ENCODE measurements at regions not wholly inside any gene's neighbourhood (a gene's known extent, or its start where the extent isn't known, plus 50 kb on each side); places are given as distances from the start of the nearest gene placed in this dataset.
"Not testable (repeated sequence)": the region's sequence is repeated elsewhere in the genome, so short reads cannot be mapped to it uniquely, and the experiment has no call there.

DNA sequence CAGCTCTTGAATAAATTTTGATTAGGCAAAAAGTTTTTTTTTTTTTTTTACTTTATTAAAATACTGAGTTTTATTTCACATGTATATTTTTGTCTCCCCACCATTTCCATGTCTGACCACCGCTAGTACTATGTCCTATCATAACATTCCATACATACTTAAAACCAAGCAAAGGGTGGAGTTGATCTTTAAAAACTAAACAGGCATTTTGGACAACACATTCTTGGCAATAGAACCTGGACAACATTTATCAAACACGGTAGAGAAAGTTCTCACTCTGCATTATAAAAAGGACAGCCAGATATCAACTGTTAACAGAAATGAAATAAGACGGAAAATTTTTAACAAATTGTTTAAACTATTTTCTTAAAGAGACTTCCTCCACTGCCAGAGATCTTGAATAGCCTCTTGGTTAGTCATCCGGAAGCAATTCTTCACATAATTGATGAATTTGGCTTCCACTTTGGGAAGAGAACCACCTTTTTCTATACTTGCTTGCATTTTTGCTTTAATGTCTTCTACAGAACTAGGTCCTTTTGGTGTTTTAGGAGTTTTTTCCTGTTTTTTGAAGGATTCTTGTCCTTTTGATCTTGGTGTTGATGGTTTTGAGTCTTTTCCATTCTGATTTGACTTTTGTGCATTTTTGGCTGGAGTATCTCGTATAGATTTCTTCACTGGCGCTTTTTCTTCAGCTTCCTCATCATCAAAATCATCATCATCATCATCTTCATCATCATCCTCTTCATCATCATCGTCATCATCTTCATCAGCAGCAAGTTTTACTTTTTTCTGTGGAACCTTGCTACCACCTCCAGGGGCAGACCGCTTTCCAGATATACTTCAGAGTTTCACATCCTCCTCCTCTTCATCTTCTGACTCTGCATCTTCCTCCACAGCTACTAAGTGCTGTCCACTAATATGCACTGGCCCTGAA lies 58.7 kb downstream of the POU5F2 start:
- not testable (repeated sequence) for DNase-seq

DNA sequence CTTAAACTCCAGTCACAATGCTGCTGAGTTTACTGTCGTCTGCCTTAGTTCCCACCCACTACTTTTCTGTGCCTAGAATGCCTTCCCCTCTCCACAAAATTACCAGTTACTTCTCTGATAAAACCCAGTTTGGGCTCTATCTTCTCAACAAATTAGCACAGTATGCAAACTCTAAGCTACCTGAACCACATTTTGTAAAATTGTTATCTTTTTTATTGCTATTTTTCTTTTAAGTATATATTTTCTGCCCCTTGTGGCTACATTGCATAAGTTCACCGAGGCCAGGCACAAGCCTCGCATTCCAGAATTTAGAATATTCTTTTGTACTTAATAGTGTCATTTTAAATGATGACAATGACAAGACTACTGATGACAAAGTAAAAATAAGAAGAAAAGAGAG lies 60.0 kb downstream of the POU5F2 start:
- DNase-seq = no peak

DNA sequence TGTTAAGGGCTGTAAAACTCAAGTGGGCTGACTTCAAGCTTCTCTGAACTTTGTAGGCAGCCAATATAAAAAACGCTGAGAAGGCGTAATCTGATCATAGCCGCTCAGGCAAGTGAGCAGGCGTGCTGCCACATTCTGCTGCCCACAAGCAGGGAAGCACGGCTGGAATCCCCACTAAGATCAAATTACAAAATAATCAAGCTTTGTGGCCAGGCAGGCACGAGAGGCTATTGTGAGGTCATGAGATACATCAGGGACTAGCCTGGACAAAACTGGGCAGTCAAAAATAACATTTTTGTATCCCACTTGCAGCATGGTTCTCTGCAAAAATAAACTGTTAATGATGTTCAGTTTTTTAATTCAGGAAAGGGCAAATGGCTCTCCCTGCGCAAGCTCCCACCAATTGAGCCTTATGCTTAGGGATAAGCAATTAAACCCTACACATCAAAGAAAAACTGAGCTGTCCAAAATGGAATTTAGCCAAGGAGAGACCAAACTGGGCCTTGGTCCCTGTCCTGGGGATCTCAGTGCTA lies 64.0 kb downstream of the POU5F2 start:
- peak; percentile 85 for DNase-seq

DNA sequence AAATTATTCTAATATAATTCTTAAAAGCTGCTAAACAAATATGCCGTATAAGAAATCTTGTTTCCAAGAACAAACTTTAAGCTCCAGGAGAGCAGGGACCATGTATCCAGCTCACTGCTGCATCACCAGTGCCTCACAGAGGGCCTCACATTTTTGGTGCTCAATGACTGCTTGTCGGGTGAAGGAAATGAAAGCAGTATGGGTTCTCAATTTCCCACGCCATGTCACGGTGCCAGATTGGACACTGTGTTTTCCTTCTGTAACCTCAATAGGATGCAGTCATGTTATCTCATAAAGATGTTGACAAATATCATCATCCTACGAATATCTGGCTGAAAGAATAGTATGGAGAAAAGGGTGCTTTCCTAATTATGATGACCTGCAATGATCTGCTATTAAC lies 64.7 kb downstream of the POU5F2 start:
- peak; percentile 16 for DNase-seq

DNA sequence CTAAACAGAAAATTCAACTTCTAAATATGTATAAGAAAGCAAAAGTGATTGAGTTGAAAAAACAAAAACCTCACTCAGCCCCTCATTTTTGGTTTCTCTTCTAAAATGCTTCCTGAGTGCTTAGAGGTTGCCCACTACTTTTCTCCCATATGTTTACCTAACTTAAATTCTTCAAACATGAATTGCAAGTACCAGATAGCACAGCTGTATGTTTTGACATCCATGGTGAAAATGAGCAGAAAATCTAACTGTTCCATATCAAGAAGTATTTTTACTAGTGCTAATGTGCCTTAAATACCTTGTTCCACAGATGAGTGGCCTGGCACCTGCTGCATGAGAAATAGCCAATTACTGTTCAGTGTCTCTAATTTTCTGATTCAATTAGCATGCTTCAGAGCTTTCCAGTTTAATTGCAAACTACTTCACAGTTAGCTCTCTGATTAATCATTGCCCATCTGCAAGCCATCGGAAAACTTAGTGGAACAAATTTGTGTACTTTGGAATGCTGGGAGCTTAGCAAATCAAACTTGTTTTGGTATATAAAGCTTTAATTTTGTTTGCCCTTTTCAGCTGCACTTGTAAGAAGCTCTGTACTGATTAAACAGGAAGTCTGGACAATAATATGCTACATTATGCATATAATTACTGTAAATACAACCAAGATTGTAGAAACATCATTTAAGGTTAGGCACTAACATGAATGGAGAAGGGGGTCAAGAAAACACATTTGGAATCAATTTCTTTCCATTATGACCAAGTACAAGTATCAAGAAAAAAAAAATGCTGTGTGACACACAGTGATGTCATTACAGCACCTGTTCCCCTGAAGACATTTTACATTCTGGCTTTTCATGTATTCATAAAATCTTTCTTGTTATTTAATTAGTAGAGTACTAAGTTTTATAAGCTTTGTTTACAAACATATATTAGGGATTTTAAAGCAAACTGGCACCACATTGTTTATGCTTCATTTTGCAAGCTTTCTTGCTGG lies 65.6 kb downstream of the POU5F2 start:
- peak; percentile 49 for DNase-seq

DNA sequence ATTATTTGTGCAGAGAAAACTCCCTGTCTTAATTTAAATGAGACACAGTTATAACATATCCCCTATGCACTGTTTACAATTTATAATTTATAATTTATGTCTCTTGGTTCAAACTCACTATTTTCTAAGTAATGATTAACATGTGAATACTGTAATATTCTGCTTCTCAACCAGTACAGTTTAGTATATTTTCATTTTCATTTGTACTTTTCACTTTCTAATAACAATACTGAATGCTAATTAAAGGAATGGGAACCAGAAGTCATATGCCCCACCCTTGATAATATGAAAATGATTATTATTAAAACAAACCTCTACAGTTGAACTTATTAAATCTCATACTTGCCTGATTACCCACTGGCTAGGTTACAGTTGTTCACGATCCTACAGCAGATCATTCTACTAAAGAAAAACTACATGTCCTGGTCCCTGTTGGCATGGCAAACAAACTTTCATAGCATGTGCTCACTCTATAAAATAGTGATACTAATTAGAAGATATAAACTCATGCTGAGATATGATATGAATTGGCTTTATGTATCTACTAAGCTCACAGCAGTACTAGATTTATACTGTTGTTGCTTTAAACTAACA lies 66.4 kb downstream of the POU5F2 start:
- no peak for DNase-seq

DNA sequence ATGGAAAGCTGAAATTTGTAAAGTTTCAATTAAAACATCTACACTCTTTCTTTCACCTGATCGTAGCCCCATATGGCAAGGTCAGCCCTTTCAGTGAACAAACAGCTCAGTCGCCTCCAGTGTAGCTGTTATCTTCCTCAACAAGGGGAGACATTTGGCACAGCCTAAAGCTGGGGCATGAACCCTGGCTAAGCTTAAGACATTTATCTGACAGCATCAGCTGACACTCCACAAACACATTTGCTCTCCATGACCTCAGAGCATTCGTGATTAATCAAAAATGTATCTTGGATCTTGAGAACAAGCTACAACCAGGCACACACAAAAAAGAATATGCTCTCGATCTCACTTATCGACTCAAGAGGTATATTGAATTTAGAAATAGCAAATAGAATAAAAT lies 67.3 kb downstream of the POU5F2 start:
- peak; percentile 8 for DNase-seq

DNA sequence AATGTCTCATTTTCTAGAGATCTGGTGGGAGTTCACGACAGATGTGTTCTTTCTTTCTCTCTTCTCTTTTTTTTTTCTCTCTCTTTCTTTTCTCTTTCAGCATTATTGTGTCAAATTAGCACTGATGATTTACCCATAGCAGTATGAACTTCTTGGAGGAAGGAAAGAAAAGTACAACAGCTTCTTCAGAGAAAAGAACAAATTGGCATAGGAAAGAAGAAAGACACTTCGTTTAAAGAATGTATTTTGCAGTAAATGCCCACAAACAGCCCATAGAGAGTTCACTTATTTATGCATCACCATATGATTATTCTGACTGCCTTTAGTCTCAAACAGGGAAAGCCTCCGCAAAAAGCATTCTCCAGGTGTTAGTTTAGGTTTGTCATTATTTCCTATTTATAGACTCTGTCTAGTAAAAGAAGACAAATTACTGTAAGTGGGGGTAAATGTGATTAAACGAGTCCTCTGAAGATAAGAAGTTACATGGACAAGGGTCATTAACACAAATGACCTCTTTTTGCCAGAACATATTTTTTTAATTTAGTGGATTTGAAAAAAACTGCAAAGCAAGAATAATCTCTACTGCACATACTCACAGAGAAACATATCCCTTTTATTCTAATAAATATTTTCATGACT lies 68.0 kb downstream of the POU5F2 start:
- DNase-seq = no peak

DNA sequence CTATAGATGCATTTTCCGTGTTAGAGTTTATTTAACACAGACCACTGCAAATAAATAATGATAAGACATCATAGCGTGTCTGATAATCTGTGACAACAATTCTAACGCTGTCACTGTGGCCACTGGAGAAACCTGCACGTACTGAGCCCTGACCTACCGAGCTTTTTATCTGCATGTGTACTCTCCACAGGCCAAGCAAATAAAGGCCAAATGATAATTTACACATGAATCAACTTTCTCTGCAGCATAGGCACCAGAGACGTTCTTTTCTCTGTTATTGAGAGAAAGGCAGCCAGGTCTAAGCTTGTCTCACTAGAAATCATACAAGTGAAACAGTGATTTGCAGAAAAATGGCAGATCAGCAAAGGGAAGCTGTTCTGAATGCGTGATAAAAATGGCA lies 75.8 kb downstream of the POU5F2 start:
- DNase-seq = no peak

DNA sequence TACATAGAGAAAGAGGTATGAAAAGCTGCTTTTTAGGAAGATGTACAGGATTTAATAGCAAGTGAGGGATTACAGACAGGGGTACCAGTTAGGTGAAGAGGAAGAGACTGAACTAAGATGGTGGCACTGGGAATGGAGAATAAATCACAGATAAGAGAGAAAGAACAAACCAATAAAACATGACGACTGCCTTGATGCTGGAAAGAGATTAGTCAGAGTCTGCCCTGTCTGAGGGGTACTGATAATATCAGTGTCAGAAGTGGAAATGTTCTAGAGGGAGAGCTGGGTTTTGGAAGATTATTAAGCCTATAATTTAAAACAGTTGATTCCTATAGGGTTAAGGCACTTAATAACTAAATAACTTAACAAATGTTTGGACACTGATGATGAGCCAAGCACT lies 77.7 kb downstream of the NR2F1 start:
- DNase-seq = no peak

DNA sequence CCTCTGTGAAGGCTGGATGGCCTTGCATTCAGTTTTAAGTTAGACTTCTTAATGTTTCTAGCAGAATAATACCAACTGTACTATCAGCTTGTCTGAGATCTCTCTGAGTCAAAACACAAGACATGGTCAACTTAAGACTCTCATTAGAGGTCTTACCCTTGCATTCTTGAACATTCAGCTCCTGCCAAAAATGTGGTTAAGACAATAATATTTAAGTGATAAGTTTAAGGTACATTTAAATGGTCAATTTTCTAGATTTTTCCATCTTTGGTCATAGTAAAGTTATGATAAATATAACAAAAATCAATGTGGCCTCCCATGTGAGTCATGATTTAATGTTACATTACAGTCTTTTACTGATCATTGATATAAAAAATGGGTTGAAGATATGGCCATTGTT lies 75.0 kb downstream of the NR2F1 start:
- no peak for DNase-seq

DNA sequence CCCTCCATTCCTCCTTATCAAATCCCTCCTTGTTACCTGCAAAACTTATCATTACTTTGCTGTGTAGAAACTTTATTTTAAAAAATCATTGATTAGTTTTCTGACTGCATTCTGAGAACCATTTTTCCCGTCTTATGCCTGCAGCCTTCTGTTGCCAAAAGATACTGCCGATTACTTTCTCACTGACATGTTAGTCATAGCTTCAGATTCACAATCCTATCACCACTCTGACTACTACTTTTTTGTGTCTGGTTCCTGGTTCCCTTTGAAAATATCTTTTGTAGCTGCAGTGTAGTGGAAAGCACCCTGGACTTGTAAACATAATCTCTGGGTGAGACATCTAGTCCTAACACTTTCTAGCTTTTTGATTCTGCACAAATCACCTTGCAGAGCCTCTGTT lies 71.7 kb downstream of the NR2F1 start:
- no peak for DNase-seq

DNA sequence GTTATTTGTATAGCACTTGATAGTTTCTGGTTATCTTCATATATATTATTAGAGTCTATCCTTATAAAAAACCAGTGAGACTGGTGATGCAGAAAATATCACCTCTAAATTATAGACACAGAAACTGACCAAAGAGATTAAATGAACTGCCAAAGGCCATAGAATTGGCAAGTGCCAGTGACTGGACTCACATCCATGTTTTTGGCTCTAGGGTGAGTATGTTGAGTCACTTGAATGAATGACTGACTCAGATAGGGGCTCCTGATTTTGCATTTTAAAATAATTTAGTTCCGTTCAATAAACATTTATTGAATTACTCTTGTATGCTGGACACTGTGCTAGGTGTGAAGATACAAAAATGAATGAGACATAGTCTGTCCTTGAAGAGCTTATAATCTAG lies 70.7 kb downstream of the NR2F1 start:
- DNase-seq = no peak

DNA sequence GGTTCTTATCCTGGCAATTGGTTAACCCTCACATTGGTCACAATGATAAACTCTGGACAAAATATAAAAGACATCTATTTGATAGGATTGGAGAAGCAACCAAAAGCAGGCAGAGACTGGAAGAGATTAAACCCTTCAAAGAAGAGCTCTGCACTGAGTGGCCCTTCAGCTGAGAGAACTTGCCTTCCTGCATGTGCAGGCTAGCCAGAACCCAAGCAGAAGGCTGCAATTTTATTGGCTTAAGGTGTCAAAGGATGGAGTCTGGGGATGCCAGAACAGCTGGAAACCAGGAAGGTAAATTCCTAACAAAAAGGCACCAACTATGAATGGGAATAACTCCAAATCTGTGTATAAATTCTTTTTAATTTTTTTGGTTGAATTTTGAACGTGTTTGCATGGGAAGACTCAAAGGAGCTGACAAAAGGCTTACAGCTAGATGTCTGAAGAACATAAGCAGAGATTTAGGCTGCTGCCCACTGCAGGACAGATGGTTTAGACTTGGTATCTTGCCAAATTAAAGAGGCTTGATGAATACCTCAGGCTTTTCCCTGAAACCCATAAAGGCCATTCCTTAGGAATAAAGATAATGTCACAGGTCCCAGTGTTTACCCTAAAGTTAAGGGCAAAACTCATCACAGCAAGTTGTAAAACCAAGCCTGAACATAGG lies 66.3 kb downstream of the NR2F1 start:
- DNase-seq = no peak

DNA sequence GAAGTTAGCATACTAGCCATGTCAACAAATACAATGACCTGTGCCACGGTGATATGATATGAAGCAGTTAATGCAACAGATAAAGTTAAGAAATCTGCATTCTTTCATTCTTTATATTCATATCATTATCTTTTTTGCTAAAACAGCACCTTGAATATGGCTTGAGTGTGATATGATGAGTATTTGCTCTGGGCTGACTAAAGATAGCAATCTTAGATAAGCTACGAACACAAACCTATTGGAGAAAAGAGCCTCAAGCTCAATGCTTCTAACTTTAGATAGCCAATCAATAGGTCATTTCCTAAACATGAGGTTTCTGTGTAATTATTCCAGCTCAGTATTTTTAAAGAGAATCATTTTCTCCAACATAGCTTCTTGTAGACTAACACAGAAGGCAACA lies 61.7 kb downstream of the NR2F1 start:
- no peak for DNase-seq
